HG03064 (cell line): ENCODE measurements at regions not wholly inside any gene's neighbourhood (a gene's known extent, or its start where the extent isn't known, plus 50 kb on each side); places are given as distances from the start of the nearest gene placed in this dataset.
A peak's percentile ranks its signal among the peaks of the same experiment; 100 is the strongest.
"Not testable (repeated sequence)": the region's sequence is repeated elsewhere in the genome, so short reads cannot be mapped to it uniquely, and the experiment has no call there.

Experiments used
- ATAC-seq: cut with Tn5 transposase; IDR thresholded peaks from one replicate; pipeline ENCODE4 v1.9.1; 2021; ENCODE audit warnings: low read depth; ENCODE audit not compliant: unreplicated experiment

DNA sequence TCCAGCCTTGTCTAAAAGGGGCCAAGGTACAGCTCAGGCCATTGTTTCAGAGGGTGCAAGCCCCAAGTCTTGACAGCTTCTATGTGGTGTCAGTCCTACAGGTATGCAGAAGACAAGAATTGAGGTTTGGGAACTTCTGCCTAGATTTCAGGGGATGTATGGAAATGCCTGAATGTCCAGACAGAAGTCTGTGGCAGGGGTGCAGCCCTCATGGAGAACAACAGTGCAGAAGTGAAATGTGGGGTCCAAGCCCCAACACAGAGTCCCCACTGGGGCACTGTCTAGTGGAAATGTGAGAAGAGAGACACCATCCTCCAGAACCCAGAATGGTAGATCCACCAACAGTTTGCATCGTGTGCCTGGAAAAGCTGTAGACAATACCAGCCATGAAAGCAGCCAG is 400.3 kb upstream of the CAMK1G start:
- no peak for ATAC-seq

- no peak for ATAC-seq
Observed at GRCh38 chr1:209187589-209187988, 395.9 kb upstream of the CAMK1G start.

DNA sequence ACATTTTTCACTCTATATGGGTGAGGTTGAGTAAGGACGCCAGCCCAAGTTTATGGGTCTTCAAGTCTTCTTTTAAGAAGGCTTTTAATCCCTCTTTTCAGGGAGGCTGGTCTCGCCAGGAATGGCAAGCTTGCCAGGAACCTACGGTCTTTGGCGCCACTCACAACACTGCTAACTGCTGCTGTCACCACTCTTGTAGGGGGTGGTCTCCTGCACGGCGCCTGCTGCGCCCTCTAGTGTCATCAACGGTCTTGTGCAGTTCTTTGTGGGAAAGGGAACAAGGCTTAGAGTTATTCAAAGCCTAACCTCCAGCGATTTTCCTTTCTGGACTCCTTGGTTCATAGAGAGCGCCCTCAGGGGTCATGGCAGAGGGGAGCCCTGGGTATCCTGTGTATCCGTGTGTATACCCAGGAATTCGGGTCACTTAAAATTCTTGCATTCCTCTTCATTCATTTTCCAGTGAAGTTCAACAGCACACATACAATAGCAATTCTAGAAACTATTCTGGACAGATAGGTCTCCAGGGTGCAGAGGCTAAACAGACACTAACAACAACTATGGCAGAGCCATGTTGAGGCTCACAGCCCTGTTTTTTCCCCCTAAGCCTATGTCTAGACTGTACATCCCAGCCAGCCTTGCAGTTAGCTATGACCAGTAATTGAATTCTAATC is 392.8 kb upstream of the CAMK1G start:
- ATAC-seq: peak; percentile 93

GRCh38 chr1:209191262-209191634 is 392.3 kb upstream of the CAMK1G start:
- ATAC-seq: no peak

DNA sequence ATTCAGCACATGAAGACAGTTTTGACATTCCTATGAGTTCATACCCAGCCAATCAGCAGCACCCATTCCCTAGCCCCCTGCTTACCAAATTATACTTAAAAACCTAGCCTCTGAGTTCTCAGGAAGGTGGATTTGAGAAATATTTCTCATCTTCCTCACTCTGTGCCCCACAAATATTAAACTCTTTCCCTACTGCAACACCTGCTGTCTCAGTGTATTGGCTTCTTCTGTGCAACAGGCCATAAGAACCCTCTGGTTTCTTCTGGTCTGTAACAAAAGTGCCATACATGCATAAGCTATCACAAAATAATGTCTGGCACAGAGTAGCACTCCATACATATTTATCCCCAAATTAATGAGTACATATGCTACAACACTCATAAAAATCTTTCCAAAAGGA is 387.4 kb upstream of the CAMK1G start:
- ATAC-seq: no peak

- no peak for ATAC-seq
Observed at GRCh38 chr1:209198961-209199750, 384.4 kb upstream of the CAMK1G start.

DNA sequence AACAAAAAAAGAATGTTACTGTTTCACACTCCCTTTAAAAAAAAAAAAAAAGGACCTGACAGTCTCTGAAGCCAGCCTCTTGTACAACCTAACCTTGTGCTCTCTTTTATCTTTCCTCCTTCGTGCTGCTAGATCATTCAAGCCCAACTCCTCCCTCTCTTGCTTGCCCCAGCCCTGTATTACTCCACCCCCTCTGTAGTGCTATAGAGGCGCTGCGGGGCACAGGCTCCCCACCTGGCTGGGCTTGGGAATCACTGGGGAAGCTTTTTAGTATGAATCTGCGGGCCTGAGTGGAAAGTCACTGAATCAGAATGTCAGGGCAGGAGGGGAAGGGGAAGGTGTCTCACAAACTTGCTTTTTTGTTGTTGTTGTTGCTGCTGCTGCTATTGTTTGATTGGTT is 383.7 kb upstream of the CAMK1G start:
- ATAC-seq: no peak

DNA sequence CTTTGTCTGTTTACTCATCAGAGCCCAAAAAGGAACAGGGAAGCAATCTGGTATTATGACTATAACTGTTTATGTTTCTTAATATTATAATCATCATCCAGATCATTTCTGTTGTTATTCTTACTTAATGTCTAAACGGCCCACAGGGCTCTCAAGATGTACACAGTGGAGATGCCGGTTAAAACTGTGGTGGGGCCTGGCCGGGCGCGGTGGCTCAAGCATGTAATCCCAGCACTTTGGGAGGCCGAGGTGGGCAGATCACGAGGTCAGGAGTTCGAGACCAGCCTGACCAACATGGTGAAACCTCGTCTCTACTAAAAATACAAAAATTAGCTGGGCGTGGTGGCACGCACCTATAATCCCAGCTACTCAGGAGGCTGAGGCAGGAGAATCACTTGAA is 381.2 kb upstream of the CAMK1G start:
- ATAC-seq: not testable (repeated sequence)

GRCh38 chr1:209202830-209203532 is 380.5 kb upstream of the CAMK1G start:
- no peak for ATAC-seq

DNA sequence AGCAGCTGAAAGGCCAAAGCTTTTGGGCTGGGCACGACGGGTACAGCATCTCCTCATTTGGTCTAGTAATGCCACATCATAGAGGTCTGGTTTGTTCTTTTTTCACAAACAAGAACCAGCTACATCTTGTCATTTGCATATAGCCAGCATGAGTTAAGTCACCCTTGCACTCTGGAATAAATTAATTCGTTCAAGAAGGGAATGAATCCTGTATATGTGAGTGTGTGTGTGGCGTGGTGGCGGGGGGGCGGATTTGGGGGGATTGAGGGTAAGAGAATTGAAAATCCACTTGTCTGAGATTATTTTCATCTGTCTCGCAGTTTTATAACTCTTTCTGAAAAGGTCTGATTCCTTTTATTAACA is 380.0 kb upstream of the CAMK1G start:
- ATAC-seq: no peak

DNA sequence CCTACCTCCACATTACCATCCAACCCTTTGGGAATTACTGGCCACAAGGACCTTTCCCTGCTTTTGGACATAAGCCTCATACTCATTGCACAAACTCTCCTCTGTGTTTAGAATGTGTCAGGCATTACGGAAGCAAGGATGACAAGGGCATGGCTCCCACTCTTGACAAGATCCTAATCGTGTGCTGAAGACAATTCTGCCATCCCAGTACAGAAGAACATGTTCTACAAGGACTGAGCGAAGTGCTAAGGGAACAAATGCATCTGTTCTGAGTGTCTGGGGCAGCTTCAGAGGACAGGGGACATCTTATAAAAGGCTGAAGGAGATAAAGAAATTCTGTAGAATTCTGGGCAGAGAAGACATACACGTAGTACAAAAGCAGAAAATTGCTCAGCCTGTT is 378.5 kb upstream of the CAMK1G start:
- no peak for ATAC-seq

GRCh38 chr1:209207126-209207700 is 376.3 kb upstream of the CAMK1G start:
- ATAC-seq: peak; percentile 36

DNA sequence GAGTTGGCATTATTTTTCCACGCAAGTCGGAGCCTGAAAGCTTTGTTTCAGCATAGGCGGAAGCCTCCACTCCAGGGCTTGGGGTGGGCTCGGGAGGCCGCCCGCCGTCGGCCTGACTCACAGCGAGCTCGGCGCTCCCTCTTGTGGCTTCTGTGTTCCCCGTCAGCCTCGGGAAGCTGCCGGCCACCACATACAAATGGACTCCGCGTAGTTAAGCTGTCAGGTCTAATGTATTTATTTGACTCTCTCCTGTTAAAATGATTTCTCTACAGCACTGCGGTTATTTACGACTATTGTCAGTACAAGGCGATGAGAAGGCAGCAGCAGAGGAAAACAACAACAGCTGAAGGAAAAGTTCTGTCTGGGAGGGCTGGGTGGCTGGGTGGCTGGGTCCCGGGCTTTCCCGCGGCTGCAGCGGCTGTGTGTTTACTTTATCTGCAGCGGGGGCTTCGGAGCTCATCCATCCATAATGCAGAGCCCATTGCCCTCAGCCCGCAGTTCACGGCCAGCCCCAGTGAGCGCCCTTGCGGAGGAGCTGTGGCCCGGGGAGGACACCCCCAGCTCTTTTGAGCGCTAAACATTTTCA is 375.7 kb upstream of the CAMK1G start:
- ATAC-seq: peak; percentile 74

DNA sequence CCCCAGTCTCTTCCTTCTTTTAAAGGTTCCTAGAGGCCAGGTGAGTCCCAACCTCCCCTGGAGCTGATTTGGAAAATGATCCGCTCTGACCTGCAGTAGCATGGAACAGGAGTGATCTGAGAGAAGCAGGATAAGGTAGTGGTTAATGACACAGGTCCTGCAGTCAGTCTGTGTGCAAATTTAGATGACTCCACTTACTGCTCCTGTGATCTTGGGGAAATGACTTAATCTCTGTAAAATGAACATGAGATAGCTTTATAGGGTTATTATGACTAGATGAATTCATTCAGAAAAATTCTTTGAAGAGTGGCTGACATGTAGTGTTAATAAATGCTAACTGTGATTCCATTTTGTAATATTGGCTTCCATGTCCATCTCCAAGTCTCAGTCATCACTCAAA is 374.9 kb upstream of the CAMK1G start:
- ATAC-seq: no peak

GRCh38 chr1:209213989-209214388 is 369.5 kb upstream of the CAMK1G start:
- ATAC-seq: no peak

- no peak for ATAC-seq
Observed at GRCh38 chr1:209215826-209216225, 367.7 kb upstream of the CAMK1G start.

DNA sequence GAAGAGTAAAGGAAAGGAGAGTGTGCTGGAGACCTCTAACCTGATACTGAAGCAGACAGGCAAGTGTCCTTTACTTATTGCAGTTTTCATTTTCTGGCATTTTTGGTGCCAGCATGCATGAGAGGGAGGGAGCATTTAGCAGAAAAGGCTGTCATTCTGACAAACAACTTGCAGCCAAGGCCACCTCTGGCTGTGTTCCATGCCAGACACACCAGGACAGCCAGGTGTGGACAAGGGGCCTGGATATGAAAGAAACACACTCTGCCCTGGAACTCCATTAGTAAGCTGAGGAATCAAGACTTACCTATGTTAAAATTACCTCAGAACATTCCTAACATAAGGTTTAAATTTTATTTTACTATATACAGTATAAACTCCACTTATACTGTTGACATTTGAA is 365.4 kb upstream of the CAMK1G start:
- no peak for ATAC-seq

- no peak for ATAC-seq
Observed at GRCh38 chr1:209218981-209219380, 364.5 kb upstream of the CAMK1G start.

DNA sequence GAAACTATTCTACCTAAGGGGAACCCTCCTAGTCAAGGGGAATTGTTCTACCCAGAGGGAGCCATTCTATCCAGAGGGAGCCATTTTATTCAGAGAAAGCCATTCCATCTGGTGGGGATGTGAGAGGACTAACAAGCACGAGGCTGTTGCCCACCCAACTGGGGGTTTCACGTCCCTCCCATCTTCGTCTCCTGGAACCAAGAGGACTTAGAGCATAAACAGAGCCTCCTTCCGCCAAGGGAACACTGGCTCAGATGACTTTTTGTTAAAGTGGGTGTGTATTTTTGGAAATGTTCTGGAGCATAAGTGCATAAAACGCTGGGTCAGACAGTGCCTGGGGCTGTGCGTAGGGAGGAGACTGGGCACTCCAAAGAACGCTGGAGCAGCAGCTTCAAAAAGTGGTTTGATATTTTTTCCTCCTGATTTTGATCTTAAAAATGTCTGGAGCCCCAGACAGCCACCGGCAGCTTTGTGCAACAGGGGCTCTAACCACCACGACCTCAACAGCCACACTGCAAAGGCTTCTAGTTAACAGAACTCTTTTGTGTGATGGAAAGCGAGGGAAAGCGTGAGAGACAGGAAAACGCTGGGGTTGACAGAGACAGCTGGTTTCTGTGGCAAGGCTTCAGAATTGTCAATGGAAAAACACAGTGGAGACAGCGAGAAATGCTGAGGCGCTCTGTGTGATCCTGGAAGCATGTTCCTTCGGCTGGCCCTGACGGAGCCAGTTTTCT is 363.6 kb upstream of the CAMK1G start:
- ATAC-seq: no peak

DNA sequence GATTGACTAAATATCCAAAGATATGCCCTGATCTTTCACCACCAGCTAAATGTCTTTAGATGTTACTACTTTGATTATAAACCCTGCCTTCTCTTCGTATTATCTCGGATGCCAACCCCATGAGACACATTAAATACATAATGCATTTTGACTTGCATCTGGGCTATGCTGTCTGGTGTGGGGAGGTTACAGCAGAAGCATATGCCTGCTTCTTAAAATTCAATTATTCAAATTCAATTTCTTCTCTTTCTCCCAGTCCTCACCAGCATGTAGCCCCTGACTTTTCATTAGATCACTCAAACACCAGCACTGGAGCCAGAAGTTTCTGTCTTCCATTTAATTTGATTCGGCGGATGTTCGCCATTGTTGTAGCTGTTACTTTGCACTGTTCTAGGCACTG is 360.7 kb upstream of the CAMK1G start:
- ATAC-seq: no peak
